T-cell (primary cell): ENCODE measurements at regions not wholly inside any gene's neighbourhood (a gene's known extent, or its start where the extent isn't known, plus 50 kb on each side); places are given as distances from the start of the nearest gene placed in this dataset.

Experiments used
- ATAC-seq, 4 experiments: fragments of 200-7000 bp in 3 of 4; fragments of 150-1000 bp in 1 of 4; cut with Tn5 transposase; replicated peaks in 1 of 4; 1 replicate in 3 of 4; 2 replicates in 1 of 4; pipeline ENCODE4 v1.10.0; 2021; ENCODE audit warnings: moderate library complexity in 3 of 4, mild to moderate bottlenecking in 2 of 4, moderate number of reproducible peaks in 1 of 4
- CTCF ChIA-PET, 2 donors: fragments of 300-600 bp; sonication (Branson Sonifier 250); formaldehyde crosslinking; loops; one replicate each; lab custom pipeline; 2022; ENCODE audit warnings: antibody characterized with exemption in 2 of 2; lab: Charles Lee
- POLR2A ChIA-PET, 2 donors: fragments of 300-600 bp; sonication (Branson Sonifier 250); formaldehyde crosslinking; loops; one replicate each; lab custom pipeline; 2022; ENCODE audit warnings: antibody characterized with exemption in 2 of 2; lab: Charles Lee
- DNase-seq, 35 experiments: peaks; one replicate each; pipeline versions ENCODE4 v3.0.0 to v3.0.0-alpha.2; 2013 to 2023
- H3K27ac ChIP-seq: one replicate; pipeline ENCODE4 v1.5.1; 2013; ENCODE audit warnings: low read length
- H3K27me3 ChIP-seq, 2 experiments: replicated peaks in 1 of 2; 1 replicate in 1 of 2; 2 replicates in 1 of 2; pipeline versions ENCODE4 v1.6.1 to v1.7.0; 2013; ENCODE audit warnings: low read length in 1 of 2, mixed read lengths in 1 of 2; ENCODE audit not compliant: control insufficient read depth in 2 of 2, insufficient read depth in 2 of 2; ENCODE audit errors: extremely low read depth in 1 of 2
- H3K36me3 ChIP-seq, 2 donors: 1 replicate in 1 of 2; 2 replicates in 1 of 2; pipeline versions ENCODE4 v1.6.1 to v1.7.0; 2013; ENCODE audit warnings: low read length in 1 of 2; ENCODE audit not compliant: control insufficient read depth in 2 of 2, insufficient read depth in 1 of 2; ENCODE audit errors: extremely low read depth in 1 of 2
- H3K4me1 ChIP-seq, 2 experiments: 1 replicate in 1 of 2; 2 replicates in 1 of 2; pipeline versions ENCODE4 v1.6.1 to v1.7.0; 2013; ENCODE audit warnings: low read length in 2 of 2, mixed read lengths in 1 of 2; ENCODE audit not compliant: insufficient read depth in 2 of 2, control insufficient read depth in 1 of 2; ENCODE audit errors: extremely low read depth in 1 of 2
- H3K4me3 ChIP-seq, 2 donors: 1 replicate in 1 of 2; 2 replicates in 1 of 2; pipeline versions ENCODE4 v1.5.1 to v1.7.0; 2013; ENCODE audit warnings: mild to moderate bottlenecking in 2 of 2, low read length in 1 of 2, moderate library complexity in 1 of 2; ENCODE audit not compliant: control insufficient read depth in 1 of 2; ENCODE audit errors: extremely low read depth in 1 of 2
- H3K9me3 ChIP-seq: 2 replicates; pipeline ENCODE4 v1.7.0; 2013
- H3K27ac Mint-ChIP-seq, 2 donors: one replicate each; pipeline ENCODE4 v1.8.0; 2020 to 2021; ENCODE audit warnings: mild to moderate bottlenecking in 2 of 2, mixed read lengths in 2 of 2
- H3K27me3 Mint-ChIP-seq, 2 donors: one replicate each; pipeline ENCODE4 v1.8.0; 2021 to 2022; ENCODE audit warnings: mixed read lengths in 2 of 2
- H3K36me3 Mint-ChIP-seq: one replicate; pipeline ENCODE4 v1.8.0; 2021; ENCODE audit warnings: mixed read lengths
- H3K4me1 Mint-ChIP-seq, 3 donors: one replicate each; pipeline ENCODE4 v1.8.0; 2020 to 2022; ENCODE audit warnings: mixed read lengths in 3 of 3, mild to moderate bottlenecking in 1 of 3
- H3K4me3 Mint-ChIP-seq, 3 donors: one replicate each; pipeline ENCODE4 v1.8.0; 2020 to 2022; ENCODE audit warnings: mild to moderate bottlenecking in 3 of 3, mixed read lengths in 3 of 3, moderate library complexity in 3 of 3
- H3K9me3 Mint-ChIP-seq, 3 donors: one replicate each; pipeline ENCODE4 v1.8.0; 2020 to 2022; ENCODE audit warnings: mixed read lengths in 3 of 3
- WGBS: methylation state at CpG from one replicate; pipeline ENCODE4 v1.1.5; 2013; ENCODE audit warnings: missing lambda C conversion rate; ENCODE audit not compliant: insufficient coverage; 5-methylcytosine and 5-hydroxymethylcytosine counted together

- ChIA-PET CTCF (interaction anchor here in 1 of 2 donors (0.9 kb wide), 1 partner anchor 14 kb away, joined by 4 read pairs; no protein-coding TSS in a partner anchor), POLR2A (no interaction called here)
- no peak for DNase-seq
- H3K27me3 Mint-ChIP-seq = peaks cover 3 to 4% of the 10 kb centered on the region in 2 donors
- H3K36me3 ChIP-seq = no peaks in the 10 kb centered on the region
- H3K4me1 ChIP-seq = no peaks in the 10 kb centered on the region
- no CpG with 5 or more reads among the region's 2 CpGs for WGBS
- H3K27ac ChIP-seq = no peak overlapping the region
- no peak overlapping the region for H3K27ac Mint-ChIP-seq
- no peak overlapping the region for H3K4me3 Mint-ChIP-seq
- peaks cover 0 to 19% of the 10 kb centered on the region in 2 experiments for H3K27me3 ChIP-seq
- no peaks in the 10 kb centered on the region for H3K9me3 ChIP-seq
- no peaks in the 10 kb centered on the region for H3K4me1 Mint-ChIP-seq
- H3K4me3 ChIP-seq = no peak overlapping the region
- no peak for ATAC-seq
- H3K36me3 Mint-ChIP-seq = no peaks in the 10 kb centered on the region
- H3K9me3 Mint-ChIP-seq = no peaks in the 10 kb centered on the region
Measured at GRCh38 chr2:121093692-121094091, 191.3 kb downstream of the TFCP2L1 start.

GRCh38 chr2:121094101-121094500, 190.9 kb downstream of the TFCP2L1 start:
- no peak for ATAC-seq
- H3K27me3 Mint-ChIP-seq = peaks cover 3 to 4% of the 10 kb centered on the region in 2 donors
- ChIA-PET CTCF (no interaction called here), POLR2A (no interaction called here)
- no peak overlapping the region for H3K27ac ChIP-seq
- no peak overlapping the region for H3K27ac Mint-ChIP-seq
- no peaks in the 10 kb centered on the region for H3K36me3 Mint-ChIP-seq
- H3K36me3 ChIP-seq = no peaks in the 10 kb centered on the region
- DNase-seq = no peak
- no peaks in the 10 kb centered on the region for H3K4me1 ChIP-seq
- H3K4me1 Mint-ChIP-seq = no peaks in the 10 kb centered on the region
- H3K27me3 ChIP-seq = peaks cover 0 to 21% of the 10 kb centered on the region in 2 experiments
- no peaks in the 10 kb centered on the region for H3K9me3 ChIP-seq
- whole genome bisulfite sequencing = no CpG with 5 or more reads among the region's 3 CpGs
- no peak overlapping the region for H3K4me3 ChIP-seq
- H3K4me3 Mint-ChIP-seq = no peak overlapping the region
- no peaks in the 10 kb centered on the region for H3K9me3 Mint-ChIP-seq

DNA sequence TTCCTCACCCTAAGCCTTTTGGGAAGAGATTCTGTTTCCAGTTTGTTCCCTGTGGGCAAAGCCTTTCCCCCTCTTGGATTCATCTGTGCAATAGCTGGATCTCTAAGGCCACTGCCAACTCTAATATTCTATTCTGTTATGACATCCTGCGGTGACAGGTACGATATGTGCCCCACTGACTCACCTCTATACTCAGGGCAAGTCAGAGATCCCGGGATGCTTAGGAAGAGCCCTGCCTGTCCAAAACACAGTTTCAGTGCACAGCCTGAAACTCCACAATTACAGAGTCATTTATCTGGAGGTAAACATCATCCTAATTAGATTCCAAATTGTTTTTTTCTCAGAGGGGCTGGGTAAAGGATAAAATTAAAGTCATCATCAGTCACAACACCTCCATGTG, 190.2 kb downstream of the TFCP2L1 start:
- peaks cover 0 to 21% of the 10 kb centered on the region in 2 experiments for H3K27me3 ChIP-seq
- ATAC-seq = no peak
- no peaks in the 10 kb centered on the region for H3K9me3 ChIP-seq
- 94% methylated on average over 2 of the region's 3 CpGs for WGBS
- no peaks in the 10 kb centered on the region for H3K4me1 ChIP-seq
- ChIA-PET CTCF (interaction anchor here in 1 of 2 donors (0.8 kb wide), 1 partner anchor 15 kb away, joined by 3 read pairs; no protein-coding TSS in a partner anchor), POLR2A (no interaction called here)
- peaks cover 3 to 4% of the 10 kb centered on the region in 2 donors for H3K27me3 Mint-ChIP-seq
- H3K9me3 Mint-ChIP-seq = no peaks in the 10 kb centered on the region
- H3K4me3 Mint-ChIP-seq = no peak overlapping the region
- no peaks in the 10 kb centered on the region for H3K4me1 Mint-ChIP-seq
- no peaks in the 10 kb centered on the region for H3K36me3 Mint-ChIP-seq
- no peaks in the 10 kb centered on the region for H3K36me3 ChIP-seq
- H3K27ac Mint-ChIP-seq = no peak overlapping the region
- H3K27ac ChIP-seq = no peak overlapping the region
- DNase-seq = no peak
- no peak overlapping the region for H3K4me3 ChIP-seq

- Histone ChIP-seq H3K4me1 (no peaks in the 10 kb centered on the region), H3K36me3 (no peaks in the 10 kb centered on the region), H3K9me3 (no peaks in the 10 kb centered on the region), H3K4me3 (no peak overlapping the region), H3K27ac (no peak overlapping the region), H3K27me3 (peaks cover 0 to 18% of the 10 kb centered on the region in 2 experiments)
- DNase-seq = no peak
- Mint-ChIP-seq H3K9me3 (no peaks in the 10 kb centered on the region), H3K4me3 (no peak overlapping the region), H3K27me3 (peaks cover 3 to 8% of the 10 kb centered on the region in 2 donors), H3K36me3 (no peaks in the 10 kb centered on the region), H3K27ac (no peak overlapping the region), H3K4me1 (no peaks in the 10 kb centered on the region)
- ChIA-PET POLR2A (no interaction called here), CTCF (interaction anchor here in 1 of 2 donors (0.8 kb wide), 1 partner anchor 15 kb away, joined by 3 read pairs; no protein-coding TSS in a partner anchor)
- 42% methylated on average over 12 of the region's 19 CpGs for WGBS
- no peak for ATAC-seq
Measured at GRCh38 chr2:121095257-121096080, 189.5 kb downstream of the TFCP2L1 start.

DNA sequence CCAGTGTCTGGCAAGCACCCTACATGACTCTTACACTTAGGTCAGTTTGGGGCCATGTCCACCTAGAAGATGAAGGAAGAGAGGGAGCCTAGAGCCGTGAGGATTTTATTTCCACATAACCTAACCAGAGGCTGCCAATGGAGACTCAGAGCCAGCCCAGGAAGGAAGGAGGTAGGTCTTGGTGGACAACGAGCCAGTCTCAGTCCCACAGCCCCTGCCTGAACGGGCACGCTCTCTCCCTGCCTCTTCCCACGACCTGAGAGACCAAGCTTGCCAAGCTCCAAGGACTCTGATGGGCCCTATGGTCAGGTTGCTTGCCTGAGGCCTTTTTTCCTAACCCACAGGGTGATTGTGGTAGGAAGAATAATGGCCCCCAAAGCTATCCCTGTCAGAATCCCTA, 188.4 kb downstream of the TFCP2L1 start:
- WGBS = 0% methylated on average over 1 of the region's 5 CpGs
- H3K9me3 ChIP-seq = no peaks in the 10 kb centered on the region
- ATAC-seq (no peak), DNase-seq (no peak)
- no peak overlapping the region for H3K27ac Mint-ChIP-seq
- no peaks in the 10 kb centered on the region for H3K4me1 ChIP-seq
- CTCF ChIA-PET = no interaction called here
- peaks cover 3 to 10% of the 10 kb centered on the region in 2 donors for H3K27me3 Mint-ChIP-seq
- H3K27ac ChIP-seq = no peak overlapping the region
- no peaks in the 10 kb centered on the region for H3K36me3 Mint-ChIP-seq
- H3K36me3 ChIP-seq = no peaks in the 10 kb centered on the region
- POLR2A ChIA-PET = no interaction called here
- no peak overlapping the region for H3K4me3 Mint-ChIP-seq
- H3K9me3 Mint-ChIP-seq = no peaks in the 10 kb centered on the region
- H3K4me3 ChIP-seq = no peak overlapping the region
- peaks cover 0 to 22% of the 10 kb centered on the region in 2 experiments for H3K27me3 ChIP-seq
- H3K4me1 Mint-ChIP-seq = no peaks in the 10 kb centered on the region

- POLR2A ChIA-PET = no interaction called here
- Mint-ChIP-seq H3K27ac (no peak overlapping the region), H3K4me1 (no peaks in the 10 kb centered on the region), H3K36me3 (no peaks in the 10 kb centered on the region), H3K27me3 (peaks cover 8 to 21% of the 10 kb centered on the region in 2 donors), H3K9me3 (no peaks in the 10 kb centered on the region), H3K4me3 (no peak overlapping the region)
- H3K27ac ChIP-seq = no peak overlapping the region
- no peak overlapping the region for H3K4me3 ChIP-seq
- no peaks in the 10 kb centered on the region for H3K4me1 ChIP-seq
- CTCF ChIA-PET = no interaction called here
- ATAC-seq (no peak), DNase-seq (no peak)
- peaks cover 0 to 22% of the 10 kb centered on the region in 2 experiments for H3K27me3 ChIP-seq
- 80% methylated on average over 7 of the region's 7 CpGs for WGBS
- no peaks in the 10 kb centered on the region for H3K9me3 ChIP-seq
- H3K36me3 ChIP-seq = no peaks in the 10 kb centered on the region
Measured at GRCh38 chr2:121098556-121098955, 186.4 kb downstream of the TFCP2L1 start.
